Spleen (tissue), 7 donors: ENCODE measurements at regions not wholly inside any gene's neighbourhood (a gene's known extent, or its start where the extent isn't known, plus 50 kb on each side); places are given as distances from the start of the nearest gene placed in this dataset.

Source experiments
- CTCF ChIP-seq, 11 experiments: fragments of 200-600 bp in 7 of 11; fragments of 450-650 bp in 4 of 11; sonication (generic) in 4 of 11; IDR thresholded peaks in 8 of 11; conservative IDR thresholded peaks in 3 of 11; 1 replicate in 7 of 11; 2 replicates in 4 of 11; pipeline versions ENCODE4 v1.4.0 to v1.8.0; 2016 to 2021; ENCODE audit warnings: antibody characterized with exemption in 11 of 11, inconsistent platforms in 4 of 11, mild to moderate bottlenecking in 1 of 11
- POLR2A ChIP-seq, 3 donors: fragments of 450-650 bp; IDR thresholded peaks; one replicate each; pipeline ENCODE4 v1.5.1; 2017; ENCODE audit warnings: antibody characterized with exemption in 3 of 3, mild to moderate bottlenecking in 1 of 3
- POLR2AphosphoS5 ChIP-seq, 3 donors: sonication (generic); formaldehyde crosslinking; IDR thresholded peaks; one replicate each; pipeline ENCODE4 v1.5.1; 2017; ENCODE audit warnings: antibody characterized with exemption in 3 of 3
- donor health status: DM: no; HTN: no; CAD: no; lungs with moderate emphysema.
- donor health status: DM: no; HTN: no; CAD: no.
- donor health status: DM: no; HTN: no; CAD: no.

- no peak for TF ChIP-seq CTCF (IDR thresholded peaks at IDR 0.05 in 8 of 11, conservative IDR thresholded peaks at IDR 0.05 in 3 of 11)
- no peak for TF ChIP-seq POLR2AphosphoS5 (IDR thresholded peaks at IDR 0.05)
- TF ChIP-seq POLR2A (IDR thresholded peaks at IDR 0.05) = no peak
These were observed 148.1 kb downstream of the MRM1 start for GRCh38 chr17:36749493-36749892.
